ENCODE measurements at regions not wholly inside any gene's neighbourhood (a gene's known extent, or its start where the extent isn't known, plus 50 kb on each side); places are given as distances from the start of the nearest gene placed in this dataset.

DNA sequence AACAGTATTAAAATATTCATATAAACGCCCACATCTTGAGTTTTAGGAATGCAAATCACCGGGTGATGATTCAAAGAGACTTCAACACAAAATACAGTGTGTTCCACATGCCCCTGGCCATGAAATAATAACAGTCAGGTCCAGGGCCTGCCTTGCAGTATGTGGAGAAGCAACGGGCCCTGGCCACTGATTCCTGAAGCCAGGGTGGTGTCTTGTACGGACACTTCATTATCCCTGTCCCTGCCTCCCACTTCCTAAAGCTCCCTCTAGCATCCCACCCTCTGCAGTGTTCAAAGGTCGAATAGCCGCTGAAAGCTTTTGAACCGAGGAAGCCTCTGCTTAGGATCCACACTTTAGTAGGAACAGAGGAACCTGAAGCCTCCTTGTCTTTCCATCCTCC, 50.4 kb upstream of the PCSK6 start:
- no peak for DNase-seq (ENCODE audit: low read depth)
- no peak overlapping the region for H3K4me3 ChIP-seq (ENCODE audit: low read depth, low read length)
- TF ChIP-seq, protein P1, sequence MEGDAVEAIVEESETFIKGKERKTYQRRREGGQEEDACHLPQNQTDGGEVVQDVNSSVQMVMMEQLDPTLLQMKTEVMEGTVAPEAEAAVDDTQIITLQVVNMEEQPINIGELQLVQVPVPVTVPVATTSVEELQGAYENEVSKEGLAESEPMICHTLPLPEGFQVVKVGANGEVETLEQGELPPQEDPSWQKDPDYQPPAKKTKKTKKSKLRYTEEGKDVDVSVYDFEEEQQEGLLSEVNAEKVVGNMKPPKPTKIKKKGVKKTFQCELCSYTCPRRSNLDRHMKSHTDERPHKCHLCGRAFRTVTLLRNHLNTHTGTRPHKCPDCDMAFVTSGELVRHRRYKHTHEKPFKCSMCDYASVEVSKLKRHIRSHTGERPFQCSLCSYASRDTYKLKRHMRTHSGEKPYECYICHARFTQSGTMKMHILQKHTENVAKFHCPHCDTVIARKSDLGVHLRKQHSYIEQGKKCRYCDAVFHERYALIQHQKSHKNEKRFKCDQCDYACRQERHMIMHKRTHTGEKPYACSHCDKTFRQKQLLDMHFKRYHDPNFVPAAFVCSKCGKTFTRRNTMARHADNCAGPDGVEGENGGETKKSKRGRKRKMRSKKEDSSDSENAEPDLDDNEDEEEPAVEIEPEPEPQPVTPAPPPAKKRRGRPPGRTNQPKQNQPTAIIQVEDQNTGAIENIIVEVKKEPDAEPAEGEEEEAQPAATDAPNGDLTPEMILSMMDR (IDR thresholded peaks at IDR 0.05; ENCODE audit: control insufficient read depth, extremely low read depth, insufficient read depth) = no peak

GRCh38 chr15:101539492-101539891, 50.0 kb upstream of the PCSK6 start:
- no peak for DNase-seq (ENCODE audit: low read depth)
- TF ChIP-seq, protein P1 (IDR thresholded peaks at IDR 0.05; ENCODE audit: control insufficient read depth, extremely low read depth, insufficient read depth) = no peak
- H3K4me3 ChIP-seq (ENCODE audit: low read depth, low read length) = no peak overlapping the region
